ENCODE measurements at regions not wholly inside any gene's neighbourhood (a gene's known extent, or its start where the extent isn't known, plus 50 kb on each side); places are given as distances from the start of the nearest gene placed in this dataset.

GRCh38 chr1:4600615-4601460 lies 53.6 kb upstream of the AJAP1 start:
- TF ChIP-seq, protein P1, sequence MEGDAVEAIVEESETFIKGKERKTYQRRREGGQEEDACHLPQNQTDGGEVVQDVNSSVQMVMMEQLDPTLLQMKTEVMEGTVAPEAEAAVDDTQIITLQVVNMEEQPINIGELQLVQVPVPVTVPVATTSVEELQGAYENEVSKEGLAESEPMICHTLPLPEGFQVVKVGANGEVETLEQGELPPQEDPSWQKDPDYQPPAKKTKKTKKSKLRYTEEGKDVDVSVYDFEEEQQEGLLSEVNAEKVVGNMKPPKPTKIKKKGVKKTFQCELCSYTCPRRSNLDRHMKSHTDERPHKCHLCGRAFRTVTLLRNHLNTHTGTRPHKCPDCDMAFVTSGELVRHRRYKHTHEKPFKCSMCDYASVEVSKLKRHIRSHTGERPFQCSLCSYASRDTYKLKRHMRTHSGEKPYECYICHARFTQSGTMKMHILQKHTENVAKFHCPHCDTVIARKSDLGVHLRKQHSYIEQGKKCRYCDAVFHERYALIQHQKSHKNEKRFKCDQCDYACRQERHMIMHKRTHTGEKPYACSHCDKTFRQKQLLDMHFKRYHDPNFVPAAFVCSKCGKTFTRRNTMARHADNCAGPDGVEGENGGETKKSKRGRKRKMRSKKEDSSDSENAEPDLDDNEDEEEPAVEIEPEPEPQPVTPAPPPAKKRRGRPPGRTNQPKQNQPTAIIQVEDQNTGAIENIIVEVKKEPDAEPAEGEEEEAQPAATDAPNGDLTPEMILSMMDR (IDR thresholded peaks at IDR 0.05; ENCODE audit: insufficient read depth, low read length, poor library complexity, severe bottlenecking) = no peak
- no peak for TF ChIP-seq EZH2phosphoT487 (conservative IDR thresholded peaks at IDR 0.05; ENCODE audit: low read length)
